Transverse colon (tissue), 4 donors: ENCODE measurements at regions not wholly inside any gene's neighbourhood (a gene's known extent, or its start where the extent isn't known, plus 50 kb on each side); places are given as distances from the start of the nearest gene placed in this dataset.

Source experiments
- POLR2AphosphoS5 ChIP-seq, 3 donors: sonication (generic); formaldehyde crosslinking; IDR thresholded peaks; one replicate each; pipeline ENCODE4 v1.6.1; 2016; ENCODE audit warnings: antibody characterized with exemption in 3 of 3
- TF ChIP-seq, protein P1 (sequence below), 5 experiments: fragments of 200-600 bp in 3 of 5; fragments of 450-650 bp in 2 of 5; sonication (generic) in 3 of 5; IDR thresholded peaks; 1 replicate in 2 of 5; 2 replicates in 3 of 5; pipeline ENCODE4 v1.5.1; 2016 to 2017; ENCODE audit warnings: antibody characterized with exemption in 5 of 5, inconsistent platforms in 3 of 5, mild to moderate bottlenecking in 2 of 5, moderate library complexity in 1 of 5

DNA sequence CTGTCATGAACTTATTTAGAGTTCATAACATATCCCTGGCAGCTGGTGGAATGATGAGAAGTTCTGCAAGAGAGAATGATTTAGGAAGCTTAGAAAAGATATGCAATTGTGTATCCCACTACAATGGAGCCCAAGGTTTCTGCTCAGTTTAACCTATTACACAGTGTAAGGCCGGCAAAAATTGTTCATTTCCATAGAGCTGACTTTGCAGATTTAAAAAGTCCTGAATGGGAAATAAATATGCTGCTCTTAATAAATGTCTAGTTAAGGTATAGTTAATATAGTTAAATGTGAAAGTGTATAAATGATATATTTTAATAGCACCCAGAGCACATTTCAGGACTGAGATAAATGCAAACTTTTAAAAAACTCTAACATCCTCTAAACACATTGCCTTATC lies 149.9 kb downstream of the EVX1 start:
- TF ChIP-seq, protein P1, sequence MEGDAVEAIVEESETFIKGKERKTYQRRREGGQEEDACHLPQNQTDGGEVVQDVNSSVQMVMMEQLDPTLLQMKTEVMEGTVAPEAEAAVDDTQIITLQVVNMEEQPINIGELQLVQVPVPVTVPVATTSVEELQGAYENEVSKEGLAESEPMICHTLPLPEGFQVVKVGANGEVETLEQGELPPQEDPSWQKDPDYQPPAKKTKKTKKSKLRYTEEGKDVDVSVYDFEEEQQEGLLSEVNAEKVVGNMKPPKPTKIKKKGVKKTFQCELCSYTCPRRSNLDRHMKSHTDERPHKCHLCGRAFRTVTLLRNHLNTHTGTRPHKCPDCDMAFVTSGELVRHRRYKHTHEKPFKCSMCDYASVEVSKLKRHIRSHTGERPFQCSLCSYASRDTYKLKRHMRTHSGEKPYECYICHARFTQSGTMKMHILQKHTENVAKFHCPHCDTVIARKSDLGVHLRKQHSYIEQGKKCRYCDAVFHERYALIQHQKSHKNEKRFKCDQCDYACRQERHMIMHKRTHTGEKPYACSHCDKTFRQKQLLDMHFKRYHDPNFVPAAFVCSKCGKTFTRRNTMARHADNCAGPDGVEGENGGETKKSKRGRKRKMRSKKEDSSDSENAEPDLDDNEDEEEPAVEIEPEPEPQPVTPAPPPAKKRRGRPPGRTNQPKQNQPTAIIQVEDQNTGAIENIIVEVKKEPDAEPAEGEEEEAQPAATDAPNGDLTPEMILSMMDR (IDR thresholded peaks at IDR 0.05), result no peak
- TF ChIP-seq POLR2AphosphoS5 (IDR thresholded peaks at IDR 0.05), result no peak
